Activated T-helper 1 cell treated with Interleukin-2 at 50 U/mL for 16 hours (primary cell): ENCODE measurements at regions not wholly inside any gene's neighbourhood (a gene's known extent, or its start where the extent isn't known, plus 50 kb on each side); places are given as distances from the start of the nearest gene placed in this dataset.
"Not testable (repeated sequence)": the region's sequence is repeated elsewhere in the genome, so short reads cannot be mapped to it uniquely, and the experiment has no call there.

Source experiments
- DNase-seq: peaks from one replicate; pipeline ENCODE4 v3.0.0-alpha.2; 2020; ENCODE audit warnings: low read depth

DNA sequence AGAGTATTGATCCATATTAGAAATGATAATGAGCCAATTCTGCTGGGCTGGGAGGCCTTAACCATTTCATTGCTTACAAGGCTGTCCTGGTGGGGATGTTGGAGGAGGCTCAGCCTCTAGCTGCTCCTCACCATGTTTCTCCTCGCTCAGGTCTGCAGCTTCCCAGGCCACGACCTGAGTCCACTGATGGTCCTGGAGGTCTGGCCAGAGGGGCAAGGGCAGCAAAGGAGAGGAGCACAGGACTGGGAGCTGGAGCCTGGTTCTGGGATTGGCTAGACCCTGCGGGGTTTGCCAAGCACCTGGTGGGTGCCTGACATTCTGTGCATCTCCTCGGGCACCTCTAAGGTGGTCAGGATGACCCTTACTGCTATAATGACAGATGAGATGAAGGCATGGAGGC is 92.6 kb downstream of the KIF26A start:
- no peak for DNase-seq

DNA sequence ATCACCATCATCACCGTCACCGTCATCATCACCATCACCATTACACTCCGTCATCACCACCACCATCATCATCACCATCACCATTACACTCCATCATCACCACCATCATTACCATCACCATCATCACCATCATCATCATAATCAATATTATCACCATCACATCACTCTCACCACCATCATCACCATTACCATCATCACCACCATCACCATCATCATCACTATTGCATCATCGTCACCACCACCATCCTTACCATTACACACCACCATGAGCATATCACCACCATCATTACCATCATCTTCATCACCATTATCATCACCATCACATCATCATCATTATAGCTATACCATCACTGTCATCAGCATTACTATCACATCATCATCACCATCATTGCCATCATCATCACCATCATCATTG is 93.7 kb downstream of the KIF26A start:
- no peak for DNase-seq

DNA sequence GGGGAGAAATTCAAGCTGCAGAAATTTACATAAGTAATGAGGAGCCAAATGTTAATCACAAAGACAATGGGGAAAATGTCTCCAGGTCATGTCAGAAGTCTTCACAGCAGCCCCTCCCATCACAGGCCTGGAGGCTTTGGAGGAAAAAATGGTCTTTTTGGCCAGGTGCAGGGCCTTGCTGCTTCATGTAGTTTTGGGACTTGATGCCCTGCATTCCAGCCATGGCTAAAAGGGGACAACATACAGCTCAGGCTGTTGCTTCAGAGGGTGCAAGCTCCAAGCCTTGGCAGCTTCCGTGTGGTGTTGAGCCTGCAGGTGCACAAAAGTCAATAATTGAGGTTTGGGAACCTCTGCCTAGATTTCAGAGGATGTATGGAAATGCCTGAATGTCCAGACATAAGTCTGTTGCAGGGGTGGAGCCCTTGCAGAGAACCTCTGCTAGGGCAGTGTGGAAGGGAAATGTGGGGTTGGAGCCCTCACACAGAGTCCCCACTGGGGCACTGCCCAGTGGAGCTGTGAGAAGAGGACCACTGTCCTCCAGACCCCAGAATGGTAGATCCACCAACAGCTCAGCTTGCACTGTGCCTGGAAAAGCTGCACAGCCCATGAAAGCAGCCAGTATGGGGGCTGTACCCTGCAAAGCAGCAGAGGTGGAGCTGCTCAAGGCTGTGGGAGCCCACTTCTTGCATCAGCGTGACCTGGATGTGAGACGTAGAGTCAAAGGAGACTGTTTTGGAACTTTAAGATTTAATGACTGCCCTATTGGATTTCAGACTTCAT is 95.8 kb downstream of the KIF26A start:
- not testable (repeated sequence) for DNase-seq

DNA sequence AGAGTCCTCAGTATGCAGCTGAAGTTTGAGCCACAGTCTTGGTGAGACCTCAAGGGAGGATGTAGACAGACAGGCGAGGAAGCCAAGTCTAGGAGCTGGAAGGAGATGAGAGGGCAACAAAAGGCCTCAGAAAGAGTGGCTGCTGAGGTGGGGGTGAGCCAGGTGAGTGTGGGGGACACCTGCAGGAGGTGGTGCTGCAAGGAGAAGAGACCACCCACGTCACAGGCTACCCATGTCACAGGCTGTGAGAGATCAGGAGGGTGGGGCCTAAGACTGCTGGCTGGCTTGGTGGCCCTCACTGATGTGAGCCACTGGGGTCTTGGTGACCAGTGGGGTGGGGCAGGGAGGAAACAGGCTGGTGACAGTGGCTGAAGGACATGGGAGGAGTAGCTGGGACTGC is 97.3 kb downstream of the KIF26A start:
- DNase-seq = no peak

DNA sequence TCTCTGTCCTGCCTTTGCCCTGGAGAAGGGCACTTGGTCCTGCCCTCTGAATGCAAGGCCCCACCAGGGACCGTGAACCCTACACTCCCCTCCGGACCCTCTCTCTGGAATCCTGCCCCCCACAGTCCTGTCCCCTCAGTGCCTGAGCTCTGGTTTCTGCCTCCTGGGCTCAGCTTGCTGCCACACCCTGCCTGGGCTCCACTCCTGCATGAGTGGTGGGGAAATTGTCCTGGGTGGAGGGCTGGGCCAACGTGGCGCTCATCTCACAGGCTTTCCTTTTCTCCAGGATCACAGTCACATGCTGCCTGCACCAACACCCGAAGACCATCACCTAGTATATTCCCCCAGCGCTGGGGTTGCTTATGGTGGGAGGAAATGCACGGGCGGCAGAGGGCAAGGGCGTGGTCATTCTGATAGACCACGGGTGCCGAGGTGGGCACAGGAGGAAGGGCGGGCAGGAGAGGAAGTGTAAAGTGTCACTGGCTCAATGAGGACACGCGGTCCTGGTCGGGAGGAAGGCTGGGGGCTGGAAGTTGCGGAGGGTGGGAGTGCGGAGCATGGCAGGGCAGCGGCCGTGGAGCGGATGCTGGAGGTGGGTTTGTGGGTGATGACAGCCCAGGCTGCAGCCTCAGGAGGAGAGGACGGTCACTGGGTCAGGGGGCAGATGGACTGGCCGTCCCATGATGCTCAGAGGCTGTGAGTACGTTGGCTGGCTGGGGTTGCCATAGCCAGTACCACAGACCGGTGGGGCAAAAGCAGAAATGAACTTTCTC is 99.5 kb downstream of the KIF26A start:
- no peak for DNase-seq

DNA sequence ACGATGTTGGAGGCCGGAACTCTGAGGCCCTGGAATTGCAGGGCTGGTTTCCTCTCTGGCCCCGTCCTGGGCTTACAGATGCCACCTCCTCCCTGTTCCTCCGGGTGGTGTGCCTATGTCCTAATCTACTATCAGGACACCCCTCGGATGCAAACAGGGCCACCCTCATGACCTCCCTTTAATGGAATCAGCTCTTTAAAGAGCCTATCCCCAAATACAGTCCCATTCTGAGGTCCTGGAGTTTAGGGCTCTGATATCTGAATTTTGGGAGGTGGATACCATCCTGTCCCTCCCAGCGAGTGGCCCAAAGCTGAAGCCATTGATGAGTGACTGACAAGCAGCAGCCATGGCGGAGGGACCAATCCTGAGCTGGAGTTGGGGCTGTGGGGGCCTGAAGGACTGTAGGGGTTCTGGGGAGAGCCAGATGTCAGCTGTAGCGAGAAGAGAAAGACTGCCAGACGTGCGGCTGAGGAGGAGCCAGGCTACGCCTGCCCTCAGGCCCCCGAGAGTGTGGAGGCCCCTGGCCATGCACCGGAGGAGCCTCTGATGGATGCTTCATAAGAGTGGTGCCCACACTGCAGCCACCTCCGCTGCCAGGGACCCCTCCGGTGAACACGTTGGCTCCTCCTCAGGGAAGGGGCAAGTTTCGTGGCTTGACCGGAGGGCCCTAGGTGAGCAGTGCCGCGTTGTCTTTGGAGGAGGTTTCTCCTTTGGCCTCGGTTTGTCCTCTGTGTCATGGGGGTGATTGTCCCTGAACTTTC is 100.2 kb downstream of the KIF26A start:
- DNase-seq = no peak

DNA sequence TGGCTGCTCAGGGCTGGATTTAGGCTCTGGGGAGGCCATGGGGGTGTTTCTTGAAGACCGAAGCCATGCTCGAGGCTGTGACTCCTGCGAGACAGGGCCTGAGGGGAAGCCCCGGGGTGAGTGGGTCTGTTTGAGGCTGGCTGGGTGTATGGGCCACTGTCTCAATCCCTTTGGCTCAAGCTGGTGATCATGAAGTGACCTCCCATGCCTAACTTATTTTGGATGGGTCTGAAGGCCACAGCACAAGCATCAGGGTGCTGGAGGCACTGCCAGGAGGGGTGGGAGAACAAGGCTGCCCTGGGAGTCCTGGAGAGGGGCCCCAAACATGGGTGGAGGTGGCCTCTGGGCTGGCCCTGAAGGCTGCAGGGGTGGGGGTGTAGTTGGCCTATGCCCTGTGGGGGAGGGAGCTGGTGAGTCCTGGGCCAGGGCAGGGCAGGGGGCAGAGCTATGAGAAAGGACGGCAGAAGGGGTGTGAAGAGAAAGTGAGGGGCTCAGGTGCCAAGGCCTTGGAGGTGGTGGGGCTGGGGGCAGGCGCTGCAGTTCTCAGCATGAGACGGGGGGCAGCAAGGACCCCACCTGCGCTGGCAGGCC is 100.9 kb downstream of the KIF26A start:
- DNase-seq = no peak

DNA sequence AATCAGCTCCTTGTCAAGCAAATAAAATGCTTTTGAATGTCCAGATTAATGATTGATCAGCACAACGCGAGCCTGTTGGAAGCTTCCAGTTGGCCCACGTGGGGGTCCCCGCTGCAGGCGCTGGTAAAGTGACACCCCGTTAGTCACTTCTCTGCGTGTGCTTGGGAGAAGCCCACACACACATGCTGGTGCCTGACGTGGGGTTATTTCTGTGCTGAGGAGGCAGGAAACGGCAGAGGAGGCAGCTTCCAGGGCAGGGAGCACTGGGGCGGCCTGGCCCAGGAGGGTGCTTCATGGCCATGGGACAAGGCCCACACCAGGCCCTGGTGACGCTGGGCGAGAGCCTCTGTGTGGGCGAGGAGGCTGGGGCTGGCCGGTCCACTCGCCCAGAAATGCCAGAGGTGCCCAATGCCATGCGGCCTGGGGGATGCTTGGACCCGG is 101.5 kb downstream of the KIF26A start:
- DNase-seq = no peak

DNA sequence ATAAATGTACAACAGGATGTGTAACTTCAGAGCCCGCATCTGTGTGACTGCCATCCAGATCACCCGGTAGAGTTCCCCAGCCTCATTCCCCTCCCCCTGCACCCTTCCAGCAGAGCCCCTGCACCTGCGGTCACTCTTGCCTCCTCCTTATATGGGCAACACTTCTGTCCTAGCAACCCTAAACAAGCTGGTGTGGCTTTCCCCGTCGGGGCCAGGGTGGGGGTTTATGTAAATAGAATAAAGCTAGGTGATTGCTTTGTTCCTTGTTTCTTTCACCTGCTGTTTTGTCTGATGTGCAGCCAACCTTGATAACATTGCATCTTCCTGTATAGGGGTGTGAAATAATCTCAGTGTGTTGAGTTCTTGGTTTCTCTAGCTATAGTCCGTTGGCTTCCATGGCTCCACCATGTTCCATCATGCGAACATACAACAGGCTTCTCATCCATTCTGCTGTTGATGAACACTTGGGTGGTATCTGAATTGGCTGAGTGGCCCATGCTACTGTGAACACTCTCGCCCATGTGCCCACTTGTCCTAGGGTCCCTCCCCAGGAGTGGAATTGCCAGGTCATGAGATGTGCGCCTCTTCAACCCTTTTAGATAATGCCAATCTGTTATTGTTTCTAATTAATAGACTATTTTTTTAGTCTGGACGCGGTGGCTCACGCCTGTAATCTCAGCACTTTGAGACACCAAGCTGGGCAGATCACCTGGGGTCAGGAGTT is 102.2 kb downstream of the KIF26A start:
- DNase-seq = no peak

DNA sequence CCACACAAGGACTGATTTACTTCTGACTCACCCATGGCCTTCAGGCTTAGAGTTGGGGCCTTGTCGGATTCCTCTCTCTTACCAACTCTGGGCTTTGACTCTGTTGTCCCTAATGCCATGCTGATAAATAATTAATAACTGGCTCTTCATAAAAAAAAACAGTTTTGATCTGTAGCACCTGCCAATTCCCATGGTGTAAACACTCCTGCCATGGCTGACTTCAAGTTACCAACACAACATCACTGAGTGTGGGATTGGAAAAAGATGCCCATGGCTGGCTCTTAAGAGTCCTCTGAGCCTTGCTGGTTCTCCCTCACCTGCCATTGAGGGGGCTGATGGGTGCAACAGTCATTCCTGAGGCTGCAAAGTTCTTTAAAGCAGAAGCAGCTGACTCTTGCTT is 104.8 kb downstream of the KIF26A start:
- DNase-seq = no peak

DNA sequence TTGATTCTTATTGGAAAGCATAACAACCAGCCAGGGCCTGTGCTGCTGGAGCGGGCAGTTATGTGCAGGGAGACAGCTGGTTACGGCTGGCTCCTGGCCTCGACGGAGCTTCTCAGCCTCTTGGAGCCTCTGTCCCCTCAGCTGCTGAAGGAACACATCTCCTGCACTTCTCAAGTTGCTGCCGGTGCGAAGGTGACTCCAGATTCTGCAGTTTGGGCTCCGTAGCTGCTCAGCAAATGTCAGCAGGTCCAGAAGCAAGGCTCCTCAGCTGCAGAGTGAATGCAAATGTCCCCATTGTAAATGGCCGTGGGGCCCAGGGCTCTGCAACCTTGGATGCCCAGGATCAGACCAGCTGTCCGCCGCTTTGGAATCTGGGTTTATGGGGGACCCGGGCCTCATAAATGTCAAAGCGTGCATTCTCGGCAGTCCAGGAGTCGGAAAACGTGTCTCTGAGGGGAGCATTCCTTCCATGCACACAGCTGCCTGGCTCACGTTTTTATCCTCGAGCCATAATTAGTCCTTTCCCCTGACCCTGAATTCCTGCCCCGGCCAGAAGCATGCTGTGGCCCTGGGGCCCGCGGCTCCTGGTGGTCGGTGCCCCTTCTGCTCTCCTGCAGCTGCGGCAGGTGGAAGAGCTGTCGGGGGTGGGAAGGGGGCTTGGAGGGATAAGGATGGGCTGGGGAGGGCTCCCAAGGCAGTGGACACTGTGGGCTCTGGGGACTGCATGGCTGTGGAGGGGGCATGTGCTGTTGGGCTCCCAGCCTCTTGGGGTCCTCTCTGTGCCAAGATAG is 106.0 kb downstream of the KIF26A start:
- no peak for DNase-seq

DNA sequence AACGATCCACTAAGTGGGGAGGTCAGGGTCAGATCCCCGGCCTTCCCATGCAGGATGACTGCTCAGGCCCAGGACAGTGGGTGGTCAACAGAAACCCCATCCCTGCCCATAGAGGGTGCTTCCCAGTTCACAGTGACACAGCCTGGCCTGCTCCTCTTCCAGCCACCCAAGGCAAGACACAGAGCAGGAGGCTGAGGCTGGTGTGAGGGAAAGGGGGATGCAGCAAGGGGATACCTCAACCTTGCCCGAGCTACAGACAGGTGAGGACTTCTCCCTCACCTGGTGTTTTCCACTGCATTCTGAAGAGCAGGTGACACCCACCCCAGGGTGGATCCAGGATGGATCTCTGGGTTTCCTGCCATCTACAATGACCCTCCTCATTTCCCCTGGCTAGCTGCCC is 106.7 kb downstream of the KIF26A start:
- DNase-seq = no peak

DNA sequence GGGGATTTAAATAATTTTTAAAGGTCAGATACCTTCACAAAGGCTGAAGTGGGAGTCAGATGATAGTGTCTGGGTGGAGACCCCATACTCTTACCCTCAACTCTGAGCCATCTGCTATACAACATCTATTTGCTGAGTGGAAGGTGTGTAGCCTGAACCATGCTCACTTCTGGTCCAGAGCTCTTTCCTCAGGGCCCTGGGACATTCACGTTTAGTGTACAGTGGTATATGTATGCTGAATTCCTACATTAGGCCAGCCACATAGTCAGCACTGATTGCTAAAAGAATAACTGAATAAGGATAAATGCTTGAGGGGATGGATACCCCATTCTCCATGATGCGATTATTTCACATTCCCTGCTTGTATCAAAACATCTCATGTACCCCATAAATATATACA is 107.3 kb downstream of the KIF26A start:
- no peak for DNase-seq

DNA sequence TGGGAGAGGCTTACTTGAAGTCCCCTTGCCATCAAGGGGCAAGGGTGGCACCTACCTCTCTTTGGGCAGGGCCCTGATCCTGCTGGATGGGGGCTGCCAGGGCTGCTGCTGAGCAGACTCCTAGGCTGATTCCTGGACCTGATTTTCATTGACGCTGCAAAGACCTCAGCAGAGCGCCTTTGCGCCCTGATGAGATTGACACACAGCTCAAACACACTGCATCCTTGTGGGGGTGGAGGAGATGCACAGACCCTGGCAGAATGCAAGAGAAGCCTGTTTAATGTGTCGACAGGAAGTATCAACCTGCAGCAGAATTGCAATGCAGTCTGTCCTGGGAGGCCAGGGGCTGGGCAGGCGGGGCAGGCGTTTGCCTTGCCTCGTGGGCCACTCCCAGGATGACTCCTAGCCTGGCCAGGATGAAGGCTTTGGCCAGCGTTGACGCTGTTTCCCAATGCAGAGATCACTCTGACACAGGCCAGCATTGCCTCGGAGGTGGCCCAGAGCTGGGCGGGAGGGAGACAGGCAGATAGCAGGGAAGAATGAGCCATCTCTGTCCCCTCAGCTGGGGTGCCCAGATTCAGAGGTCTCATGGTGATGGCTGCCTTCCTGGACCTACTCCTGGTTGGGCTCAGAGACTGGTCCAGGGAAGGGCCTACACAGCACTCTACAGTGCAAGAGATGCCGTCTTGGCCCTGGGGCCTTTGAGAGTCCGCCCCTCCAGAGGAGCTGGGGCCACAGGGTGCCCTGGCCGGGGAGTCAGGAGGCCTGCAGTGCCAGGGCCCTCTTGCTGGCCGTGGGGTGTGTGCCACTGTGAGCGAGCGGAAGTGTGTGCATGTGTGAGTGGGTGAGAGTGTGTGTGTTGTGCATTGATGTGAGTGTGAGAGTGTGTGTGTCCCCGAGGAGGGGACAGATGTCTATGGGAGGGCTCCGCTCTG is 108.3 kb downstream of the KIF26A start:
- no peak for DNase-seq

DNA sequence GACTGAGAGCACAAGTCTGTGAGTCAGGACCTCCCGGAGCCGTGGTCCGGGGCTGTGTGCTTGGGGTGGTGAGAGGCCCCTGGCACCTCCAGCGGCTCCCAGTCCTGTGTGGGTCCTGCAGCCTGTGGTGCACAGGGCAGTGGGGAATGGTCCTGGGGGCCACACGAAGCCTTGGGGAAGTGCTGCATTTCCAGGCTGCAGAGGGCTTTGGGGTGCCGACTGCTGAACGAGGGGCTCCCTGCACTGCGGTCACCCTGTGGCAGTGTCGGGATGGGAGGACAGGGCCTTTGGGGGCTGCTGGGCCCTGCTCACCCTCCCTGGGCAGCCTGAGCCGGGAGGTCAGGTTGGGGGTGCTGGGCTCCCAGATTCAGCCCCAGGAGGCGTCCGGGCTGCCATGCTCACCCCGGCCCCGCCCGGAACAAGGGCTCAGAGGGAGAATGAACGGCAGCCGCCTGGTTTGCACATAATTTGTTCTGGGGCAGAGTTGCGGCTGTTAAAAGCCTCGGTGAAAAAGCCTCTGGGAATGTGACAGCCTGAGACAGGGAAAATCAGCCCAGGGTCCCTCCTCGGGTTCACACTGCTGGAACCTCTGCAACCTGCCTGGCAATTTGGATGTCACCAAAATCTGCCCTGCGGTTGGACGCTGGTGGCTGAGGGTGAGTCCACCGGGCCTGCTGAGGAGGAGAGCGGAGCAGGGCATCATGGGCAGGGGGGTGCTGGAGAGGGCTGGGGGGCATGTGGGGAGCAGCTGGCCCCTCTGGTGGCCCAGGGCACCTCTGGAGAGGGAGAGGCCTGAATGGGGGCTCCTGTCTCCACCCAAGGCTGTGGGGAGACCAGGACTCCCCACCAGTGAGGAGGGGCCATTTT is 109.2 kb downstream of the KIF26A start:
- DNase-seq = no peak

DNA sequence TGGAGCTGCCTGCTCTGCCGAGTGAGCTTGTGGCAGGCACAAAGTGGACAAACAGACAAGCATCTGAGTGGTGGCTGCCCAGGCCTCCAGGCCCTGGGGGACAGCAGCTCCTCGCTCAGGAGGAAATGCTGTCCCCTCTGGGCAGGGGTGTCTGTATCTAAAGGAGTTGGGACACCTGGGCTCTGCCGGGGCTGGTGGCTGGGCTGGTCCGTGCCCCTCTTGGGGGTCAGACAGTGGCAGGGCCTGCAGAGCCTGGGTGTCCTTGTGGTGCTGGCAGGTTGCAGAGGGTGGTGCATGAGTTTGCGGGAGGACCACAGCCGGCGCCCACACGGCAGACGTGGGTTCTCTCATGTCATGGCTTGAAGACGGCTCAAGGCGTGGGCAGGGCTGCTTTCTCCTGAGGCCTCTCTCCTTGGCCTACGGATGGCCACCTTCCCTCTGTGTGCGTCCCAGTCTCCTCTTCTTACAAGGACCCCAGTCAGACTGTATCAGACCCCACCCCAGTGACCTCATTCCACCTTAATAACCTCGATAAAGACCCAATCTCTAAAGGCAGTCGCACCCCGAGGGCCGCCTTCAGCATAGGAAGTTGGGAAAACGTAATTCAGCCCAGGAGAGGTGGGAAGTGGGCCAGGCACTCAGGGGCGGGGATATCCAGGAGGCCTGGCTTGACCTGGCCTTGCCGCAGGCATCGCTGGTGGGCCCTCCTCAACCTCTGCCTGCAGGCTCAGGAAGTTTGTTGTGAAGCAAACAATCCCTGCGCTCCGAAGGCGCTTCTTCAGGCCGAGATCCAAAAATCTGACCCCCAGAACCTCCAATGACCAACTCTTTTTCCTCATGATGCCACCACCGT is 110.0 kb downstream of the KIF26A start:
- DNase-seq = no peak

DNA sequence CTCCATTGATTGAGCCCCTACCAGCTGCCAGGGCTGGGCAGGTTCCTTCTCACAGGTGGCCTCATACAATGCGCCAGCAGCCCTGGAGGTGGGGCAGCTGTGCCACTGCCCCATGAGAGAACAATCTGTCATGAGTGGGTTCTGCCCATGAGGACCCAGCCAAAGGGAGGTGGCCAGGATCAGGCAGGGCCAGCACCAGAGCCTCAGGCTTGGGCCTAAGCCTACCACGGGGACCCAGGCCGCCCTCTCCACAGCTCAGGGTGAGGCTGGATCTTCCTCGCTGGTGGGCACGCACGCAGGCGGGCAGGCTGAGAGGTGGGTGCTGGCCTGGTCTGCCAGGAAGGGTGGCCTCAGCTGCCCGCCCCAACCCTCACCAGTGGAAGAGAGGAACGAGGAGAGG is 110.7 kb downstream of the KIF26A start:
- no peak for DNase-seq

DNA sequence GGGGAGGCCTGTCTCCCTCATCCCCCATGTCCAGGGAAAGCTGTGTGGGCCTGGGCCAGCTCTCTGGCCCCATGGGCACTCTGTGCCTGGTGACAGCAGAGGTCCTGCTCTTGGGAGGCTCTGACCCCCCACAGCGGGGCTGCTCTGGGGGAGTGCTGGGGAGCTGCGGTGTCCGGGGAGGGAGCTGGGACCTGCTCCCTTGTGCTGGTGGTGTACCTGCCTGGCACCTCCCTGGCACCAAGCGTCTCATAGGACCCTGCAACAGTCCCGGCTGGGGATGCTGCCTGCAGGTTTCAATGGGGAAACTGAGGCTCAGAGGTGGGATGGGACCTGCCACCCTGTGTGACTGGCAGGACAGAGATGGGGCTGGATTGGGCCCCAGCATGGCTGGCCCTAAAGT is 111.3 kb downstream of the KIF26A start:
- DNase-seq = no peak
